ENCODE measurements at regions not wholly inside any gene's neighbourhood (a gene's known extent, or its start where the extent isn't known, plus 50 kb on each side); places are given as distances from the start of the nearest gene placed in this dataset.

DNA sequence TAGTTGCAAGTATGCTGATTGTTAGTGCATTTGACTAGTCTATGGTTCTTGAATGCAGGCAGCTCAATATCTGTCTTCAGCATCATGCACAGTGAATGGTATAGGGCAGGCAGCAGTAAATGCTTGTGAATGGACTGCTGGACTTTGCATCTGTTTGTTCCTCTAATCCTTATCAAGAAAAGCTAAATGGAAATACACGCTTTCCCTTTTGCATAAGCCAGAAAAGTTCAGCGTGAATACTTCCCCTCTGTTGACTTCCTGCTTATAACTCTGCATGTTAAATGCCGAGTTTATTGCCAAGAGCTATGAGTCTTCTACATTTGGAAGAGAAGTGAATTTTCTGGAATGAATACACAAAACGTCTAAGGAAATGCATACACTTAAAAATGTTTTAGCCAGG lies 127.9 kb upstream of the CPHXL start:
- no TSS peak for BruUV-seq (replicated peaks)
- POLR2A ChIA-PET = no interaction called here
- Histone ChIP-seq H3K9me1 (replicated peaks; ENCODE audit: control insufficient read depth, extremely low read depth, insufficient read depth, low read length) (no peaks in the 10 kb centered on the region), H4K20me1 (replicated peaks; ENCODE audit: control insufficient read depth, extremely low read depth, insufficient read depth, low read length) (no peaks in the 10 kb centered on the region), H3K36me3 (ENCODE audit: control insufficient read depth in 2 of 2, extremely low read depth in 1 of 2, insufficient read depth in 2 of 2, low read length in 2 of 2) (no peaks in the 10 kb centered on the region), H3K27ac (ENCODE audit: insufficient read depth, low read depth, low read length) (no peak overlapping the region), H3K27me3 (ENCODE audit: control insufficient read depth in 2 of 2, insufficient read depth in 2 of 2, low read length in 2 of 2) (no peaks in the 10 kb centered on the region), H3K9ac (replicated peaks; ENCODE audit: extremely low read depth, insufficient read depth, low read length) (no peak overlapping the region), H3K4me3 (replicated peaks in 1 of 3; ENCODE audit: insufficient read depth in 1 of 3, low read depth in 1 of 3, low read length in 3 of 3) (no peak overlapping the region), H3K4me2 (ENCODE audit: insufficient read depth, low read length) (no peak overlapping the region), H3K4me1 (ENCODE audit: control insufficient read depth, extremely low read depth, insufficient read depth, low read length) (no peaks in the 10 kb centered on the region), H3K79me2 (ENCODE audit: control insufficient read depth, insufficient read depth, low read length) (no peaks in the 10 kb centered on the region), H3K9me3 (replicated peaks; ENCODE audit: control insufficient read depth, insufficient read depth, low read length) (no peaks in the 10 kb centered on the region), H2AFZ (ENCODE audit: low read depth, low read length) (no peak overlapping the region)
- CTCF ChIA-PET = no interaction called here
- intact Hi-C loops (cut with micrococcal nuclease) (no loop called here), dilution Hi-C loops (cut with MboI; ENCODE audit: extremely low pct_ligation_motif_present, low sequenced_read_pairs) (no loop called here)
- no peak for TF ChIP-seq GATA2 (IDR thresholded peaks at IDR 0.05; ENCODE audit: insufficient read depth, insufficient read length, low read depth, low read length)
- no peak for TF ChIP-seq POLR2AphosphoS5 (IDR thresholded peaks at IDR 0.05; ENCODE audit: insufficient read depth, low read depth, low read length)
- no peak for TF ChIP-seq JUN (IDR thresholded peaks at IDR 0.05; ENCODE audit: borderline replicate concordance, insufficient read depth, insufficient read length, low read depth)
- TF ChIP-seq CTCF (IDR thresholded peaks at IDR 0.05; ENCODE audit: extremely low read depth in 1 of 2, insufficient read depth in 1 of 2, low read depth in 1 of 2, low read length in 2 of 2) = no peak
- no peak for TF ChIP-seq EZH2 (IDR thresholded peaks at IDR 0.05; ENCODE audit: borderline replicate concordance, low read depth, low read length, severe bottlenecking)
- TF ChIP-seq POLR2A (IDR thresholded peaks at IDR 0.05; ENCODE audit: low read depth, low read length) = no peak
- TF ChIP-seq FOS (IDR thresholded peaks at IDR 0.05; ENCODE audit: borderline replicate concordance, insufficient read depth, low read length) = no peak
- TF ChIP-seq, protein P1, sequence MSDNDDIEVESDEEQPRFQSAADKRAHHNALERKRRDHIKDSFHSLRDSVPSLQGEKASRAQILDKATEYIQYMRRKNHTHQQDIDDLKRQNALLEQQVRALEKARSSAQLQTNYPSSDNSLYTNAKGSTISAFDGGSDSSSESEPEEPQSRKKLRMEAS (IDR thresholded peaks at IDR 0.05; ENCODE audit: insufficient read depth, insufficient read length) = no peak
- FAIRE-seq (no peak), DNase-seq (ENCODE audit: low read depth, low spot score) (no peak)

All from endothelial cell of umbilical vein (primary cell).